Liver (tissue), 3 donors: ENCODE measurements at regions not wholly inside any gene's neighbourhood (a gene's known extent, or its start where the extent isn't known, plus 50 kb on each side); places are given as distances from the start of the nearest gene placed in this dataset.

Experiments
- EGR1 ChIP-seq, 2 donors: IDR thresholded peaks; 2 replicates each; pipeline ENCODE4 v1.6.1; 2016 to 2018; ENCODE audit warnings: antibody characterized with exemption in 2 of 2, low read depth in 2 of 2
- GABPA ChIP-seq, 2 donors: IDR thresholded peaks in 1 of 2; conservative IDR thresholded peaks in 1 of 2; 2 replicates each; pipeline ENCODE4 v1.6.1; 2016; ENCODE audit warnings: antibody characterized with exemption in 2 of 2, mild to moderate bottlenecking in 1 of 2, moderate library complexity in 1 of 2
- JUND ChIP-seq, 2 donors: IDR thresholded peaks; 2 replicates each; pipeline ENCODE4 v1.6.1; 2016; ENCODE audit warnings: antibody characterized with exemption in 2 of 2
- RAD21 ChIP-seq, 2 donors: IDR thresholded peaks; 2 replicates each; pipeline ENCODE4 v1.6.1; 2016; ENCODE audit warnings: antibody characterized with exemption in 2 of 2, mild to moderate bottlenecking in 2 of 2
- REST ChIP-seq: IDR thresholded peaks from 2 replicates; pipeline ENCODE4 v1.6.1; 2016; ENCODE audit warnings: antibody characterized with exemption, mild to moderate bottlenecking
- RXRA ChIP-seq, 2 donors: IDR thresholded peaks; 2 replicates each; pipeline ENCODE4 v1.6.1; 2017 to 2018; ENCODE audit warnings: antibody characterized with exemption in 2 of 2, mild to moderate bottlenecking in 1 of 2
- SP1 ChIP-seq: IDR thresholded peaks from 2 replicates; pipeline ENCODE4 v1.6.1; 2018; ENCODE audit warnings: antibody characterized with exemption, mild to moderate bottlenecking
- TAF1 ChIP-seq: conservative IDR thresholded peaks from 2 replicates; pipeline ENCODE4 v1.6.1; 2016; ENCODE audit warnings: antibody characterized with exemption, mild to moderate bottlenecking
- YY1 ChIP-seq: IDR thresholded peaks from 2 replicates; pipeline ENCODE4 v1.6.1; 2016; ENCODE audit warnings: antibody characterized with exemption, mild to moderate bottlenecking
- ZBTB33 ChIP-seq: IDR thresholded peaks from 2 replicates; pipeline ENCODE4 v1.6.1; 2016; ENCODE audit warnings: antibody characterized with exemption
- TF ChIP-seq, protein P1 (sequence below): fragments of 150-350 bp; IDR thresholded peaks from 2 replicates; pipeline ENCODE4 v1.5.1; 2017; ENCODE audit warnings: improper control_type of control experiment, low read depth, low read length; ENCODE audit not compliant: missing input control
- TF ChIP-seq, protein P2 (sequence below): IDR thresholded peaks from 2 replicates; pipeline ENCODE4 v1.6.1; 2016; ENCODE audit warnings: antibody characterized with exemption
- donor health status: healthy.
- donor health status: healthy.

DNA sequence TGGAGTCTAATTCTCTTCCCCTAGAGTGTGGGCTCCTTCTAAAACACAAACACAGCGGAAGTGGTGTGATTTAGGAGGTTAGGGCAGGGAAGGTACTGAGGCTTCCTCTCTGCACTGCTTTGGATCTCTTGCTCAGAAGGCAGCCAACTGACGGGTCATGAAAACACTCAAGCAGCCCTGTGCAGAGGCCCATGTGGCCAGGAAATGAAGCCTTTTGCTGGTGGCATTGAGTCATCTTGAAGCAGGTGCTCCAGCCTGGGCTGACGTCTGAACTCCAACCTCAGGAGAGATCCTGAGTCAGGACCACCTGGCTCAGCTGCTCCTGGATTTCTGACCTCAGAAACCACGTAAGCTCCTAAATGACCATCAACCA lies 72.9 kb downstream of the MRM1 start:
- TF ChIP-seq, protein P1, sequence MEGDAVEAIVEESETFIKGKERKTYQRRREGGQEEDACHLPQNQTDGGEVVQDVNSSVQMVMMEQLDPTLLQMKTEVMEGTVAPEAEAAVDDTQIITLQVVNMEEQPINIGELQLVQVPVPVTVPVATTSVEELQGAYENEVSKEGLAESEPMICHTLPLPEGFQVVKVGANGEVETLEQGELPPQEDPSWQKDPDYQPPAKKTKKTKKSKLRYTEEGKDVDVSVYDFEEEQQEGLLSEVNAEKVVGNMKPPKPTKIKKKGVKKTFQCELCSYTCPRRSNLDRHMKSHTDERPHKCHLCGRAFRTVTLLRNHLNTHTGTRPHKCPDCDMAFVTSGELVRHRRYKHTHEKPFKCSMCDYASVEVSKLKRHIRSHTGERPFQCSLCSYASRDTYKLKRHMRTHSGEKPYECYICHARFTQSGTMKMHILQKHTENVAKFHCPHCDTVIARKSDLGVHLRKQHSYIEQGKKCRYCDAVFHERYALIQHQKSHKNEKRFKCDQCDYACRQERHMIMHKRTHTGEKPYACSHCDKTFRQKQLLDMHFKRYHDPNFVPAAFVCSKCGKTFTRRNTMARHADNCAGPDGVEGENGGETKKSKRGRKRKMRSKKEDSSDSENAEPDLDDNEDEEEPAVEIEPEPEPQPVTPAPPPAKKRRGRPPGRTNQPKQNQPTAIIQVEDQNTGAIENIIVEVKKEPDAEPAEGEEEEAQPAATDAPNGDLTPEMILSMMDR, result no peak
- TF ChIP-seq GABPA (IDR thresholded peaks at IDR 0.05 in 1 of 2, conservative IDR thresholded peaks at IDR 0.05 in 1 of 2) (no peak), TAF1 (no peak), ZBTB33 (no peak), REST (no peak), RAD21 (IDR thresholded peaks at IDR 0.05) (no peak), EGR1 (IDR thresholded peaks at IDR 0.05; ENCODE audit: low read depth in 2 of 2) (no peak), RXRA (IDR thresholded peaks at IDR 0.05) (no peak), SP1 (no peak), JUND (IDR thresholded peaks at IDR 0.05) (no peak), YY1 (no peak)
- TF ChIP-seq, protein P2, sequence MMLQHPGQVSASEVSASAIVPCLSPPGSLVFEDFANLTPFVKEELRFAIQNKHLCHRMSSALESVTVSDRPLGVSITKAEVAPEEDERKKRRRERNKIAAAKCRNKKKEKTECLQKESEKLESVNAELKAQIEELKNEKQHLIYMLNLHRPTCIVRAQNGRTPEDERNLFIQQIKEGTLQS, result no peak
